Fibroblast of skin of right biceps (primary cell): ENCODE measurements at regions not wholly inside any gene's neighbourhood (a gene's known extent, or its start where the extent isn't known, plus 50 kb on each side); places are given as distances from the start of the nearest gene placed in this dataset.
"Not testable (repeated sequence)": the region's sequence is repeated elsewhere in the genome, so short reads cannot be mapped to it uniquely, and the experiment has no call there.

Experiments
- DNase-seq: peaks from one replicate; pipeline ENCODE4 v3.0.0-alpha.2; 2013

DNA sequence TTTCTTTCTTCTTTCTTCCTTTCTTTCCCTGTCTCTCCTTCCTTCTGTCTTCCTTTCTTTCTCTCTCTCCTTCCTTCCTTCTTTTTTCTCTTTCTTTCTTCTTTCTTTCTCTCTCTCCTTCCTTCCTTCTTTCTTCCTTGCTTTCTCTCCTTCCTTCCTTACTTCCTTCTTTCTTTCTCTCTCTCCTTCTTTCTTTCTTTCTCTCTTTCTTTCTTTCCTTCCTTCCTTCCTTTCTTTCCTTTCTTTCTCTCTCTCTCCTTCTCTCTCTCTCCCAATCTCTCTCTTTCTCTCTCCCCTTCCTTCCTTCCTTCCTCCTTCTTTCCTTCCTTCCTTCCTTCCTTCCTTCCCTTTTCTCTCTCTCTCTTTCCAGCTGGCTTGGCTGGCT is 2806.6 kb downstream of the RPIA start:
- DNase-seq: not testable (repeated sequence)

DNA sequence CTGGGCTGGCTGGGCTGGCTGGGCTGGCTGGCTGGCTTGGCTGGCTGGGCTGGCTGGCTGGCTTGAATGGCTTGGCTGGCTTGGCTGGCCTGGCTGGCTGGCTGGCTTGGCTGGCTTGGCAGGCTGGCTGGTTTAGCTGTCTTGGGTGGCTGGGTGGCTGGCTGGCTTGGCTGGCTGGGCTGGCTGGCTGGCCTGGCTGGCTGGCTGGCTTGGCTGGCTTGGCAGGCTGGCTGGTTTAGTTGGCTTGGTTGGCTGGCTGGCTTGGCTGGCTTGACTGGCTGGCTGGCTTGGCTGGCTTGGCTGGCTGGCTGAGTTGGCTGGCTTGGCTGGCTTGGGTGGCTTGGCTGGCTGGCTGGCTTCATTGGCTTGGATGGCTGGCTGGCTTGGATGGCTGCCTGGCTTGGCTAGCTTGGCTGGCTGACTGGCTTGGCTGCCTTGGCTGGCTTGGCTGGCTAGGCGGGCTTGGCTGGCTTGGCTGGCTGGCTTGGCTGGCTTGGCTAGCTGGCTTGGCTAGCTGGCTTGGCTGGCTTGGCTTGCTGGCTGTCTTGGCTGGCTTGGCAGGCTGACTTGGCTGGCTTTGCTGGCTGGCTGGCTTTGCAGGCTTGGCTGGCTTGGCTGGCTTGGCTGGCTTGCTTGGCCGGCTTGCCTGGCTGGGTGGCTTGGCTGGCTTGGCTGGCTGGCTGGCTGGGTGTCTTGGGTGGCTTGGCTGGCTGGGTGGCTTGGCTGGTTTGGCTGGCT is 2807.2 kb downstream of the RPIA start:
- not testable (repeated sequence) for DNase-seq

DNA sequence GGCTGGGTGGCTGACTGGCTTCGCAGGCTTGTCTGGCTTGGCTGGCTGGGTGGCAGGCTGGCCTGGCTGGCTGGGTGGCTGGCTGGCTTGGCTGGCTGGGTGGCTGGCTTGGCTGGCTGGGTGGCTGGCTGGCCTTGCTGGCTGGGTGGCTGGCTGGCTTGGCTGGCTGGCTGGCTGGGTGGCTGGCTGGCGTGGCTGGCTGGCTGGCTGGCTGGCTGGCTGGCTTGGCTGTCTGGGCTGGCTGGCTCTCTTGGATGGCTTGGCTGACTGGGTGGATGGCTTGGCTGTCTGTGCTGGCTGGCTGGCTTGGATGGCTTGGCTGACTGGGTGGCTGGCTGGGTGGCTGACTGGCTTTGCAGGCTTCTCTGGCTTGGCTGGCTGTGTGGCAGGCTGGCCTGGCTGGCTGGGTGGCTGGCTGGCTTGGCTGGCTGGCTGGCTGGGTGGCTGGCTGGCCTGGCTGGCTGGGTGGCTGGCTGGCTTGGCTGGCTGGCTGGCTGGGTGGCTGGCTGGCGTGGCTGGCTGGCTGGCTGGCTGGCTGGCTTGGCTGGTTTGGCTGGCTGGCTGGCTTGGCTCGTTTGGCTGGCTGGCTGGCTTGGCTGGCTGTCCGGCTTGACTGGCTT is 2808.1 kb downstream of the RPIA start:
- not testable (repeated sequence) for DNase-seq

DNA sequence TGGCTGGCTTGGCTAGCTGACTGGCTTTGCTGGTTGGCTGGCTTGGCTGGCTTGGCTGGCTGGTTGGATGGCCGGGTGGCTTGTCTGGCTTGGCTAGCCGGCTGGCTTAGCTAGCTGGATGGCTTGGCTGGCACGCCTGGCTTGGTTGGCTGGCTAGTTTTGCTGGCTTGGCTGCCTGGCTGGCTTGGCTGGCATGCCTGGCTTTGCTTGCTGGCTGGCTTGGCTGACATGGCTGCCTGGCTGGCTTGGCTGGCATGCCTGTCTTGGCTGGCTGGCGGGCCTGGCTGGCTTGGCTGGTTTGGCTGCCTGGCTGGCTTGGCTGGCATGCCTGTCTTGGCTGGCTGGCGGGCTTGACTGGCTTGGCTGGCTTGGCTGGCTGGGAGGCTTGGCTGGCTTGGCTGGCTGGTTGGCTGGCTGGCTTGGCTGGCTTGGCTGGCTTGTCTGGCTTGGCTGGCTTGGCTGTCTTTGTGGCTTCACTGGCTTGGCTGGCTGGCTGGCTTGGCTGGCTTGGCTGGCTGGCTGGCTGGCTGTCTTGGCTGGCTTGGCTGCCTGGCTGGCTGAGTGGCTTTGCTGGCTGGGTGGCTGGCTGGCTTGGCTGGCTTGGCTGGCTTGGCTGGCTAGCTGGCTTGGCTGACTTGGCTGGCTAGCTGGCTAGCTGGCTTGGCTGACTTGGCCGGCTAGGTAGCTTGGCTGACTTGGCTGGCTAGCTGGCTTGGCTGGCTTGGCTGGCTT is 2808.9 kb downstream of the RPIA start:
- not testable (repeated sequence) for DNase-seq

DNA sequence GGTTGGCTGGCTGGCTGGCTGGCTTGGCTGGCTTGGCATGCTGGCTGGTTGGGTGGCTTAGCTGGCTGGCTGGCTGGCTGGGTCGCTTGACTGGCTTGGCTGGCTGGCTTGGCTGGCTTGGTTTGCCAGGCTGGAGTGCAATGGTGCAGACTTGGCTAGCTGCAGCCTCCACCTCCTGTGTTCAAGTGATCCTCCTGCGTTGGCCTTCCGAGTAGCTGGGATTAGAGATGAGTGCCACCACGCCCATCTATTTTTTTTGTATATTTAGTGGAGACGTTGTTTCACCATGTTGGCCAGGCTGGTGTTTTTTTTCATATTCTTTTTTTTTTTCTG is 2809.5 kb downstream of the RPIA start:
- not testable (repeated sequence) for DNase-seq

DNA sequence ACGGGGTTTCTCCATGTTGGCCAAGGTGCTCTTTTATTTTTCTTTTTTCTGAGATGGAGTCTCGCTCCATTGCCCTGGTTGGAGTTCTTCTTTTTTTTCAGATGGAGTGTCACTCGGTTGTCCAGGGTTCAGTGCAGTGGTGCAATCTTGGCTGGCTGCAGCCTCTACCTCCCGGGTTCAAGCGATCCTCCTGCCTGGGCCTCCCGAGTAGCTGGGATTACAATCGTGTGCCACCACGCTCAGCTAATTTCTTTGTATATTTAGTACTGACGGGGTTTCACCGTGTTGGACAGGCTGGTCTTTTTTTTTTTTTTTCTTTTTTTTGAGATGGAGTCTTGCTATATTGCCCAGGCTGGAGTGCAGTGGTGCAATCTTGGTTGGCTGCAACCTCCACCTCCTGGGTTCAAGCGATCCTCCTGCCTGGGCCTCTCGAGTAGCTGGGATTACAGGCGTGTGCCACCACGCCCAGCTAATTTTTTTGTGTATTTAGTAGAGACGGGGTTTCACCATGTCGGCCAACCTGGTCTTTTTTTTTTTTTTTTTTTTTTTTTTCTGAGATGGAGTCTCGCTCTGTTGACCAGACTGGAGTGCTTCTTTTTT is 2810.1 kb downstream of the RPIA start:
- DNase-seq: not testable (repeated sequence)

DNA sequence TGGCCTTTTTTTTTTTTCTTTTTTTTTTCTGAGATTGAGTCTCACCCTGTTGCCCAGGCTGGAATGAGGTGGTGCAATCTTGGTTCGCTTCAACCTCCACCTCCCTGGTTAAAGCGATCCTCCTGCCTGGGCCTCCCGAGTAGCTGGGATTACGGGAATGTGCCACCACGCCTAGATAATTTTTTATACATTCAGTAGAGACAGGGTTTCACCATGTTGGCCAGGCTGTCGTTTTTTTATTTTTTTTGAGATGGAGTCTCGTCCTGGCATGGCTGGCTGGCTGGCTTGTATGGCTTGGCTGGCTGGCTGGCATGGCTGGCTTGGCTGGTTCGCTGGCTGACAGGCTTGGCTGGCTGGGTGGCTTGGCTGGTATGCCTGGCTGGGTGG is 2812.1 kb downstream of the RPIA start:
- not testable (repeated sequence) for DNase-seq

DNA sequence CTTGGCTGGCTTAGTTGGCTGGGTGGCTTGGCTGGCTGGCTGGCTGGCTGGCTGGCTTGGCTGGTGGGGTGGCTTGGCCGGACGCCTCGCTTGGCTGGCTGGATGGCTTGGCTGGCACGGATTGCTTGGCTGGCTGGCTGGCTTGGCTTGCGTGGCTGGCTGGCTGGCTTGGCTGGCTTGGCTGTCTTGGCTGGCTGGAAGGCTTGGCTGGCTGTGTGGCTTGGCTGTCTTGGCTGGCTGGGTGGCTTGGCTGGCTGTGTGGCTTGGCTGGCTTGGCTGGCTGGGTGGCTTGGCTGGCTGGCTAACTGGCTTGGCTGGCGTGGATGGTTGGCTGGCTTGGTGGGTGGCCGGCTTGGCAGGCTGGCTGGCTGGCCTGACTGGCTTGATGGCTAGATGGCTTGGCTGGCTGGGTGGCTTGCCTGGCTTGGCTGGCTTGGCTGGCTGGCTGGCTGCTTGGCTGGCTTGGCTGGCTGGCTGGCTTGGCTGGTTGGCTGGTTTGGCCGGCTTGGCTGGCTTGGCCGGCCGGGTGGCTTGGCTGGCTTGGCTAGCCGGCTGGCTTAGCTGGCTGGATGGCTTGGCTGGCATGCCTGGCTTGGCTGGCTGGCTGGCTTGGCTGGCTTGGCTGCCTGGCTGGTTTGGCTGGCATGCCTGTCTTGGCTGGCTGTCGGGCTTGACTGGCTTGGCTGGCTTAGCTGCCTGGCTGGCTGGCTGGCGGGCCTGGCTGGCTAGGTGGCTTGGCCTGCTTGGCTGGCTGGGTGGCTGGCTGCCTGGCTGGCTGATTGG is 2812.7 kb downstream of the RPIA start:
- DNase-seq: not testable (repeated sequence)

DNA sequence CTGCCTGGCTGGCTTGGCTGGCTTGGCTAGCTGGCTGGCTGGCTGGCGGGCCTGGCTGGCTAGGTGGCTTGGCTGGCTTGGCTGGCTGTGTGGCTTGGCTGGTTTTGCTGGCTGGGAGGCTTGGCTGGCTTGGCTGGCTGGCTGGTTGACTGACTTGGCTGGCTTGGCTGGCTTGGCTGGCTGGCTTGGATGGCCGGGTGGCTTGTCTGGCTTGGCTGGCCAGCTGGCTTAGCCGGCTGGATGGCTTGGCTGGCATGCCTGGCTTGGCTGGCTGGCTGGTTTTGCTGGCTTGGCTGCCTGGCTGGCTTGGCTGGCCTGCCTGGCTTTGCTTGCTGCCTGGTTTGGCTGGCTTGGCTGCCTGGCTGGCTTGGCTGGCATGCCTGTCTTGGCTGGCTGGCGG is 2817.3 kb downstream of the RPIA start:
- DNase-seq: not testable (repeated sequence)

DNA sequence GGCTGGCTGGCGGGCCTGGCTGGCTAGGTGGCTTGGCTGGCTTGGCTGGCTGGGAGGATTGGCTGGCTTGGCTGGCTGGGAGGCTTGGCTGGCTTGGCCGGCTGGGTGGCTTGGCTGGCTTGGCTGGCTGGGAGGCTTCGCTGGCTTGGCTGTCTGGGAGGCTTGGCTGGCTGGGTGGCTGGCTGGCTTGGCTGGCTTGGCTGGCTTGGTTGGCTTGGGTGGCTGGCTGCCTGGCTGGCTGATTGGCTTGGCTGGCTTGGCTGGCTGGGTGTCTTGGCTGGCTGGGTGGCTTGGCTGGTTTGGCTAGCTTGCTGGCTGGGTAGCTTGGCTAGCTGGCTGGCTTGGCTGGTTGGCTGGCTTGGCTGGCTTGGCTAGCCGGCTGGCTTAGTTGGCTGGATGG is 2817.8 kb downstream of the RPIA start:
- not testable (repeated sequence) for DNase-seq

DNA sequence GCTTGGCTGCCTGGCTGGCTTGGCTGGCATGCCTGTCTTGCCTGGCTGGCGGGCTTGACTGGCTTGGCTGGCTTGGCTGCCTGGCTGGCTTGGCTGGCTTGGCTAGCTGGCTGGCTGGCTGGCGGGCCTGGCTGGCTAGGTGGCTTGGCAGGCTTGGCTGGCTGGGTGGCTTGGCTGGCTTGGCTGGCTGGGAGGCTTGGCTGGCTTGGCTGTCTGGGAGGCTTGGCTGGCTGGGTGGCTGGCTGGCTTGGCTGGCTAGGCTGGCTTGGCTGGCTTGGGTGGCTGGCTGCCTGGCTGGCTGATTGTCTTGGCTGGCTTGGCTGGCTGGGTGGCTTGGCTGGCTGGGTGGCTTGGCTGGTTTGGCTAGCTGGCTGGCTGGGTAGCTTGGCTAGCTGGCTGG is 2819.7 kb downstream of the RPIA start:
- DNase-seq: not testable (repeated sequence)

DNA sequence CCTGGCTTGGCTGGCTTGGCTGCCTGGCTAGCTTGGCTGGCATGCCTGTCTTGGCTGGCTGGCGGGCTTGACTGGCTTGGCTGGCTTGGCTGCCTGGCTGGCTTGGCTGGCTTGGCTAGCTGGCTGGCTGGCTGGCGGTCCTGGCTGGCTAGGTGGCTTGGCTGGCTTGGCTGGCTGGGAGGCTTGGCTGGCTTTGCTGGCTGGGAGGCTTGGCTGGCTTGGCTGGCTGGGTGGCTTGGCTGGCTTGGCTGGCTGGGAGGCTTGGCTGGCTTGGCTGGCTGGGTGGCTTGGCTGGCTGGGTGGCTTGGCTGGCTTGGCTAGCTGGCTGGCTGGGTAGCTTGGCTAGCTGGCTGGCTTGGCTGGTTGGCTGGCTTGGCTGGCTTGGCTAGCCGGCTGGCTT is 2824.5 kb downstream of the RPIA start:
- not testable (repeated sequence) for DNase-seq

DNA sequence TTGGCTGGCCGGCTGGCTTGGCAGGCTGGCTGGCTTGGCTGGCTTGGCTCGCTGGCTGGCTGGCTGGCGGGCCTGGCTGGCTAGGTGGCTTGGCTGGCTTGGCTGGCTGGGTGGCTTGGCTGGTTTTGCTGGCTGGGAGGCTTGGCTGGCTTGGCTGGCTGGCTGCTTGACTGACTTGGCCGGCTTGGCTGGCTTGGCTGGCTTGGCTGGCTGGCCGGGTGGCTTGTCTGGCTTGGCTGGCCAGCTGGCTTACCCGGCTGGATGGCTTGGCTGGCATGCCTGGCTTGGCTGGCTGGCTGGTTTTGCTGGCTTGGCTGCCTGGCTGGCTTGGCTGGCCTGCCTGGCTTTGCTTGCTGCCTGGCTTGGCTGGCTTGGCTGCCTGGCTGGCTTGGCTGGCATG is 2825.2 kb downstream of the RPIA start:
- DNase-seq: not testable (repeated sequence)

DNA sequence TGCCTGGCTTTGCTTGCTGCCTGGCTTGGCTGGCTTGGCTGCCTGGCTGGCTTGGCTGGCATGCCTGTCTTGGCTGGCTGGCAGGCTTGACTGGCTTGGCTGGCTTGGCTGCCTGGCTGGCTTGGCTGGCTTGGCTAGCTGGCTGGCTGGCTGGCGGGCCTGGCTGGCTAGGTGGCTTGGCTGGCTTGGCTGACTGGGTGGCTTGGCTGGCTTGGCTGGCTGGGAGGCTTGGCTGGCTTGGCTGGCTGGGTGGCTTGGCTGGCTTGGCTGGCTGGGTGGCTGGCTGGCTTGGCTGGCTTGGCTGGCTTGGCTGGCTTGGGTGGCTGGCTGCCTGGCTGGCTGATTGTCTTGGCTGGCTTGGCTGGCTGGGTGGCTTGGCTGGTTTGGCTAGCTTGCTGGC is 2826.4 kb downstream of the RPIA start:
- not testable (repeated sequence) for DNase-seq

DNA sequence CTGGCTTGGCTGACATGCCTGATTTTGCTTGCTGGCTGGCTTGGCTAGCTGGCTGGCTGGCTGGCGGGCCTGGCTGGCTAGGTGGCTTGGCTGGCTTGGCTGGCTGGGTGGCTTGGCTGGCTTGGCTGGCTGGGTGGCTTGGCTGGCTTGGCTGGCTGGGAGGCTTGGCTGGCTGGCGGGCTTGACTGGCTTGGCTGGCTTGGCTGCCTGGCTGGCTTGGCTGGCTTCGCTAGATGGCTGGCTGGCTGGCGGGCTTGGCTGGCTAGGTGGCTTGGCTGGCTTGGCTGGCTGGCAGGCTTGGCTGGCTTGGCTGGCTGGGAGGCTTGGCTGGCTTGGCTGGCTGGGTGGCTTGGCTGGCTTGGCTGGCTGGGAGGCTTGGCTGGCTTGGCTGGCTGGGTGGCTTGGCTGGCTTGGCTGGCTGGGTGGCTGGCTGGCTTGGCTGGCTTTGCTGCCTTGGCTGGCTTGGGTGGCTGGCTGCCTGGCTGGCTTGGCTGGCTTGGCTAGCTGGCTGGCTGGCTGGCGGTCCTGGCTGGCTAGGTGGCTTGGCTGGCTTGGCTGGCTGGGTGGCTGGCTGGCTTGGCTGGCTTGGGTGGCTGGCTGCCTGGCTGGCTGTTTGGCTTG is 2827.0 kb downstream of the RPIA start:
- not testable (repeated sequence) for DNase-seq

DNA sequence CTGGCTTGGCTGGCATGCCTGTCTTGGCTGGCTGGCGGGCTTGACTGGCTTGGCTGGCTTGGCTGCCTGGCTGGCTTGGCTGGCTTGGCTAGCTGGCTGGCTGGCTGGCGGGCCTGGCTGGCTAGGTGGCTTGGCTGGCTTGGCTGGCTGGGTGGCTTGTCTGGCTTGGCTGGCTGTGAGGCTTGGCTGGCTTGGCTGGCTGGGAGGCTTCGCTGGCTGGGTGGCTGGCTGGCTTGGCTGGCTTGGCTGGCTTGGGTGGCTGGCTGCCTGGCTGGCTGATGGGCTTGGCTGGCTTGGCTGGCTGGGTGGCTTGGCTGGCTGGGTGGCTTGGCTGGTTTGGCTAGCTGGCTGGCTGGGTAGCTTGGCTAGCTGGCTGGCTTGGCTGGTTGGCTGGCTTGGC is 2827.9 kb downstream of the RPIA start:
- DNase-seq: not testable (repeated sequence)

DNA sequence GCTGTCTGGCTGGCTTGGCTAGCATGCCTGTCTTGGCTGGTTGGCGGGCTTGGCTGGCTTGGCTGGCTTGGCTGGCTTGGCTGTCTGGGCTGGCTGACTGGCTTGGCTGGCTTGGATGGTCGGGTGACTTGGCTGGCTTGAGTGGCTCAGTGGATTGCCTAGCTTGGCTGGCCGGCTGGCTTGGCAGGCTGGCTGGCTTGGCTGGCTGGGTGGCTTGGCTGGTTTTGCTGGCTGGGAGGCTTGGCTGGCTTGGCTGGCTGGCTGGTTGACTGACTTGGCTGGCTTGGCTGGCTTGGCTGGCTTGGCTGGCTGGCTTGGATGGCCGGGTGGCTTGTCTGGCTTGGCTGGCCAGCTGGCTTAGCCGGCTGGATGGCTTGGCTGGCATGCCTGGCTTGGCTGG is 2828.4 kb downstream of the RPIA start:
- not testable (repeated sequence) for DNase-seq

DNA sequence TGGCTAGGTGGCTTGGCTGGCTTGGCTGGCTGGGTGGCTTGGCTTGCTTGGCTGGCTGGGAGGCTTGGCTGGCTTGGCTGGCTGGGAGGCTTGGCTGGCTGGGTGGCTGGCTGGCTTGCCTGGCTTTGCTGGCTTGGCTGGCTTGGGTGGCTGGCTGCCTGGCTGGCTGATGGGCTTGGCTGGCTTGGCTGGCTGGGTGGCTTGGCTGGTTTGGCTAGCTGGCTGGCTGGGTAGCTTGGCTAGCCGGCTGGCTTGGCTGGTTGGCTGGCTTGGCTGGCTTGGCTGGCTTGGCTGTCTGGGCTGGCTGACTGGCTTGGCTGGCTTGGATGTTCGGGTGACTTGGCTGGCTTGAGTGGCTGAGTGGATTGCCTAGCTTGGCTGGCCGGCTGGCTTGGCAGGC is 2829.1 kb downstream of the RPIA start:
- not testable (repeated sequence) for DNase-seq

DNA sequence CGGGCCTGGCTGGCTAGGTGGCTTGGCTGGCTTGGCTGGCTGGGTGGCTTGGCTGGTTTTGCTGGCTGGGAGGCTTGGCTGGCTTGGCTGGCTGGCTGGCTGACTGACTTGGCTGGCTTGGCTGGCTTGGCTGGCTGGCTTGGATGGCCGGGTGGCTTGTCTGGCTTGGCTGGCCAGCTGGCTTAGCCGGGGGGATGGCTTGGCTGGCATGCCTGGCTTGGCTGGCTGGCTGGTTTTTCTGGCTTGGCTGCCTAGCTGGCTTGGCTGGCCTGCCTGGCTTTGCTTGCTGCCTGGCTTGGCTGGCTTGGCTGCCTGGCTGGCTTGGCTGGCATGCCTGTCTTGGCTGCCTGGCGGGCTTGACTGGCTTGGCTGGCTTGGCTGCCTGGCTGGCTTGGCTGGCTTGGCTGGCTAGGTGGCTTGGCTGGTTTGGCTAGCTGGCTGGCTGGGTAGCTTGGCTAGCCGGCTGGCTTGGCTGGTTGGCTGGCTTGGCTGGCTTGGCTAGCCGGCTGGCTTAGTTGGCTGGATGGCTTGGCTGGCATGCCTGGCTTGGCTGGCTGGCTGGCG is 2829.6 kb downstream of the RPIA start:
- DNase-seq: not testable (repeated sequence)

DNA sequence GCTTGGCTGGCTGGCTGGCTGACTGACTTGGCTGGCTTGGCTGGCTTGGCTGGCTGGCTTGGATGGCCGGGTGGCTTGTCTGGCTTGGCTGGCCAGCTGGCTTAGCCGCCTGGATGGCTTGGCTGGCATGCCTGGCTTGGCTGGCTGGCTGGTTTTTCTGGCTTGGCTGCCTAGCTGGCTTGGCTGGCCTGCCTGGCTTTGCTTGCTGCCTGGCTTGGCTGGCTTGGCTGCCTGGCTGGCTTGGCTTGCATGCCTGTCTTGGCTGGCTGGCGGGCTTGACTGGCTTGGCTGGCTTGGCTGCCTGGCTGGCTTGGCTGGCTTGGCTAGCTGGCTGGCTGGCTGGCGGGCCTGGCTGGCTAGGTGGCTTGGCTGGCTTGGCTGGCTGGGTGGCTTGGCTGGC is 2830.5 kb downstream of the RPIA start:
- DNase-seq: not testable (repeated sequence)

DNA sequence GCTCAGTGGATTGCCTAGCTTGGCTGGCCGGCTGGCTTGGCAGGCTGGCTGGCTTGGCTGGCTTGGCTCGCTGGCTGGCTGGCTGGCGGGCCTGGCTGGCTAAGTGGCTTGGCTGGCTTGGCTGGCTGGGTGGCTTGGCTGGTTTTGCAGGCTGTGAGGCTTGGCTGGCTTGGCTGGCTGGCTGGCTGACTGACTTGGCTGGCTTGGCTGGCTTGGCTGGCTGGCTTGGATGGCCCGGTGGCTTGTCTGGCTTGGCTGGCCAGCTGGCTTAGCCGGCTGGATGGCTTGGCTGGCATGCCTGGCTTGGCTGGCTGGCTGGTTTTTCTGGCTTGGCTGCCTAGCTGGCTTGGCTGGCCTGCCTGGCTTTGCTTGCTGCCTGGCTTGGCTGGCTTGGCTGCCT is 2831.4 kb downstream of the RPIA start:
- DNase-seq: not testable (repeated sequence)

DNA sequence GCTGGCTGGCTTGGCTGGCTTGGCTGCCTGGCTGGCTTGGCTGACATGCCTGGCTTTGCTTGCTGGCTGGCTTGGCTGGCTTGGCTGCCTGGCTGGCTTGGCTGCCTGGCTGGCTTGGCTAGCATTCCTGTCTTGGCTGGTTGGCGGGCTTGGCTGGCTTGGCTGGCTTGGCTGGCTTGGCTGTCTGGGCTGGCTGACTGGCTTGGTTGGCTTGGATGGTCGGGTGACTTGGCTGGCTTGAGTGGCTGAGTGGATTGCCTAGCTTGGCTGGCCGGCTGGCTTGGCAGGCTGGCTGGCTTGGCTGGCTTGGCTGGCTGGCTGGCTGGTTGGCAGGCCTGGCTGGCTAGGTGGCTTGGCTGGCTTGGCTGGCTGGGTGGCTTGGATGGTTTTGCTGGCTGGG is 2832.3 kb downstream of the RPIA start:
- DNase-seq: not testable (repeated sequence)
